ENCODE measurements at regions not wholly inside any gene's neighbourhood (a gene's known extent, or its start where the extent isn't known, plus 50 kb on each side); places are given as distances from the start of the nearest gene placed in this dataset.

GRCh38 chr6:85803721-85804120, 161.0 kb upstream of the SYNCRIP start:
- TF ChIP-seq CTCF (IDR thresholded peaks at IDR 0.05; ENCODE audit: borderline replicate concordance, extremely low read depth, low read length, poor library complexity, severe bottlenecking): no peak
- no peak for TF ChIP-seq EZH2 (IDR thresholded peaks at IDR 0.05; ENCODE audit: borderline replicate concordance, low read depth, low read length, severe bottlenecking)
